DOHH2 (cell line): ENCODE measurements at regions not wholly inside any gene's neighbourhood (a gene's known extent, or its start where the extent isn't known, plus 50 kb on each side); places are given as distances from the start of the nearest gene placed in this dataset.

Source experiments
- H3F3A ChIP-seq: fragments of 200-600 bp; sonication (generic), shearing (Covaris generic); 2 replicates; pipeline ENCODE4 v1.6.0; 2016; ENCODE audit warnings: antibody characterized with exemption, mild to moderate bottlenecking; ENCODE audit not compliant: control insufficient read depth, insufficient read depth
- H3K27ac ChIP-seq: fragments of 200-600 bp; sonication (generic); 2 replicates; pipeline ENCODE4 v1.5.1; 2014; ENCODE audit warnings: low read depth, mild to moderate bottlenecking, low read length, moderate library complexity
- H3K27me3 ChIP-seq: fragments of 200-600 bp; sonication (generic); 2 replicates; pipeline ENCODE4 v1.6.1; 2014; ENCODE audit warnings: mild to moderate bottlenecking, low read length, mixed read lengths; ENCODE audit not compliant: control insufficient read depth
- H3K36me3 ChIP-seq: fragments of 200-600 bp; sonication (generic); 2 replicates; pipeline ENCODE4 v1.6.1; 2014; ENCODE audit warnings: mild to moderate bottlenecking, low read length, moderate library complexity, mixed read lengths; ENCODE audit not compliant: control insufficient read depth
- H3K4me1 ChIP-seq: fragments of 200-600 bp; sonication (generic); 2 replicates; pipeline ENCODE4 v1.6.1; 2014; ENCODE audit warnings: mild to moderate bottlenecking, low read length, mixed read lengths; ENCODE audit not compliant: control insufficient read depth
- H3K4me2 ChIP-seq: fragments of 200-600 bp; sonication (generic); 2 replicates; pipeline ENCODE4 v1.6.0; 2014; ENCODE audit warnings: mild to moderate bottlenecking, low read length, moderate library complexity
- H3K4me3 ChIP-seq: fragments of 200-600 bp; sonication (generic); 2 replicates; pipeline ENCODE4 v1.5.1; 2014; ENCODE audit warnings: mild to moderate bottlenecking, low read length, mixed read lengths
- H3K79me2 ChIP-seq: fragments of 200-600 bp; sonication (generic); 2 replicates; pipeline ENCODE4 v1.6.1; 2014; ENCODE audit warnings: mild to moderate bottlenecking, low read length, mixed read lengths; ENCODE audit not compliant: control insufficient read depth
- H3K9me2 ChIP-seq: fragments of 200-600 bp; sonication (generic); replicated peaks from 2 replicates; pipeline ENCODE4 v1.6.1; 2014; ENCODE audit warnings: mild to moderate bottlenecking, low read length, mixed read lengths; ENCODE audit not compliant: control insufficient read depth
- H3K9me3 ChIP-seq: fragments of 200-600 bp; sonication (generic); 2 replicates; pipeline ENCODE4 v1.6.1; 2014; ENCODE audit warnings: antibody characterized with exemption, low read length, mixed read lengths; ENCODE audit not compliant: control insufficient read depth, insufficient read depth
- H4K20me1 ChIP-seq: fragments of 200-600 bp; sonication (generic); 2 replicates; pipeline ENCODE4 v1.6.0; 2014; ENCODE audit warnings: low read depth, mild to moderate bottlenecking, antibody characterized with exemption, low read length, moderate library complexity; ENCODE audit not compliant: control insufficient read depth, insufficient read depth
- EZH2phosphoT487 ChIP-seq: fragments of 200-600 bp; sonication (generic); IDR thresholded peaks from 2 replicates; pipeline ENCODE4 v1.6.1; 2017; ENCODE audit warnings: borderline replicate concordance, mild to moderate bottlenecking, antibody characterized with exemption, low read length, moderate library complexity, mixed read lengths
- TF ChIP-seq, protein P1 (sequence below): fragments of 200-600 bp; sonication (generic); IDR thresholded peaks from one replicate; pipeline ENCODE4 v1.5.1; 2014; ENCODE audit warnings: antibody characterized with exemption, mild to moderate bottlenecking, low read depth, low read length; ENCODE audit not compliant: poor library complexity, severe bottlenecking

DNA sequence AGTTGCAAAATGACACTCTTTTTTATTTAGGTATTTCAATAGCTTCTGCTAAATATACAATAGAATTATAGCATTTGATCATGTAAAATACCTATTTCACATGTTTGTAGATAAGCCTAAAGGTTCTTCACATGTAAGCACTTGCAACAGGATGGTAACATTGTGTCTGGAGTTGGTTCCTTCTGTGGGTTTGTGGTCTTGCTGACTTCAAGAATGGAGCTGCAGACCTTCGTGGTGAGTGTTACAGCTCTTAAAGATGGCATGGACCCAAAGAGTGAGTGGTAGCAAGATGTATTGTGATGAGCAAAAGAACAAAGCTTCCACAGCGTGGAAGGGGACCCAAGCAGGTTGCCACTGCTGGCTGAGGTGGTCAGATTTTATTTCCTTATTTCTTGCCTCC lies 246.4 kb upstream of the PDGFD start:
- no peak overlapping the region for H3K4me3 ChIP-seq
- no peak overlapping the region for H3K27ac ChIP-seq
- H3K36me3 ChIP-seq: no peaks in the 10 kb centered on the region
- no peaks in the 10 kb centered on the region for H3K4me1 ChIP-seq
- no peaks in the 10 kb centered on the region for H3K79me2 ChIP-seq
- TF ChIP-seq, protein P1, sequence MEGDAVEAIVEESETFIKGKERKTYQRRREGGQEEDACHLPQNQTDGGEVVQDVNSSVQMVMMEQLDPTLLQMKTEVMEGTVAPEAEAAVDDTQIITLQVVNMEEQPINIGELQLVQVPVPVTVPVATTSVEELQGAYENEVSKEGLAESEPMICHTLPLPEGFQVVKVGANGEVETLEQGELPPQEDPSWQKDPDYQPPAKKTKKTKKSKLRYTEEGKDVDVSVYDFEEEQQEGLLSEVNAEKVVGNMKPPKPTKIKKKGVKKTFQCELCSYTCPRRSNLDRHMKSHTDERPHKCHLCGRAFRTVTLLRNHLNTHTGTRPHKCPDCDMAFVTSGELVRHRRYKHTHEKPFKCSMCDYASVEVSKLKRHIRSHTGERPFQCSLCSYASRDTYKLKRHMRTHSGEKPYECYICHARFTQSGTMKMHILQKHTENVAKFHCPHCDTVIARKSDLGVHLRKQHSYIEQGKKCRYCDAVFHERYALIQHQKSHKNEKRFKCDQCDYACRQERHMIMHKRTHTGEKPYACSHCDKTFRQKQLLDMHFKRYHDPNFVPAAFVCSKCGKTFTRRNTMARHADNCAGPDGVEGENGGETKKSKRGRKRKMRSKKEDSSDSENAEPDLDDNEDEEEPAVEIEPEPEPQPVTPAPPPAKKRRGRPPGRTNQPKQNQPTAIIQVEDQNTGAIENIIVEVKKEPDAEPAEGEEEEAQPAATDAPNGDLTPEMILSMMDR: no peak
- TF ChIP-seq EZH2phosphoT487: no peak
- no peaks in the 10 kb centered on the region for H3F3A ChIP-seq
- H4K20me1 ChIP-seq: no peaks in the 10 kb centered on the region
- no peaks in the 10 kb centered on the region for H3K9me2 ChIP-seq
- no peak overlapping the region for H3K4me2 ChIP-seq
- no peaks in the 10 kb centered on the region for H3K9me3 ChIP-seq
- H3K27me3 ChIP-seq: no peaks in the 10 kb centered on the region

DNA sequence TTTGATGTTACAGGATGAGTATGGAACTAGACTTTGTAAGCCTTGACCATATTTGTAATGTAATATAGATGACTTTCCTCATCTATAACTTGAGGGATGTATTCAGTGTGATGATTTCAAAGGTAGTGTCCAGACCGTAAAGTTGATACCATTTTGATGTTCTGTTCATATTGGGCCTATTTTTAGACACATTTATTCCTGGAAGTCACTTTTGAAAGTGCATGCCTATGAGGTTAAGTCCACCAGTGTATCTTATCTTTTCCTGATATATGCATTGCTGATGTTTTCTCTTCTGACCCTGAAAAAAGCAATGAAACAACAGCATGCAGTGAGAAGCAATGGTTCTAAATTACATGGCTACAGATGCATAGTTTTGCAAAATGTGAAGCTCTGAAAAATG lies 244.7 kb upstream of the PDGFD start:
- H3K4me2 ChIP-seq: no peak overlapping the region
- no peaks in the 10 kb centered on the region for H3K9me3 ChIP-seq
- no peaks in the 10 kb centered on the region for H3K9me2 ChIP-seq
- H4K20me1 ChIP-seq: no peaks in the 10 kb centered on the region
- no peak overlapping the region for H3K27ac ChIP-seq
- H3K4me1 ChIP-seq: no peaks in the 10 kb centered on the region
- no peaks in the 10 kb centered on the region for H3F3A ChIP-seq
- no peak overlapping the region for H3K4me3 ChIP-seq
- H3K36me3 ChIP-seq: no peaks in the 10 kb centered on the region
- TF ChIP-seq, protein P1: no peak
- no peak for TF ChIP-seq EZH2phosphoT487
- H3K27me3 ChIP-seq: no peaks in the 10 kb centered on the region
- H3K79me2 ChIP-seq: no peaks in the 10 kb centered on the region

DNA sequence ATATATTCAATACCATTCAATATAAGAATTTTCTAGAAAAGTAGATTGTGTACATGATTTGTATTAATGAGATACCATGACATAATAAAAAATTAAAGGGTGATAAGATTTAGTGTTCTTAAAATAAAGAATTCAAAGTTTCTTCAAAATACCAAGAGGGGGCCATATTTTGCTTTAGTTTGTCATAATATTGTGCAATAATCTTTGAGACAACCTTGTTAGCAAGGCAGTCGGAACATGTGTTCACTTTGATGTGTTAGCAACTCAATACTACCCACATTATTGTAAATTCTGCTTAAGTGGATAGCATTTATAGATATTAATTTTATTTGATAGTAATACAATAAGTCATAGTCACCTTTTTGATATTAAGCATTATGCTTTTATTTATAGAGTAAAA lies 241.3 kb upstream of the PDGFD start:
- no peaks in the 10 kb centered on the region for H3K36me3 ChIP-seq
- H4K20me1 ChIP-seq: no peaks in the 10 kb centered on the region
- H3K9me2 ChIP-seq: no peaks in the 10 kb centered on the region
- no peak overlapping the region for H3K4me3 ChIP-seq
- H3K4me1 ChIP-seq: no peaks in the 10 kb centered on the region
- H3K9me3 ChIP-seq: no peaks in the 10 kb centered on the region
- no peak for TF ChIP-seq EZH2phosphoT487
- TF ChIP-seq, protein P1: no peak
- no peaks in the 10 kb centered on the region for H3K79me2 ChIP-seq
- no peak overlapping the region for H3K27ac ChIP-seq
- H3K27me3 ChIP-seq: no peaks in the 10 kb centered on the region
- H3K4me2 ChIP-seq: no peak overlapping the region
- H3F3A ChIP-seq: no peaks in the 10 kb centered on the region
